Limb (tissue), 2 donors: ENCODE measurements at regions not wholly inside any gene's neighbourhood (a gene's known extent, or its start where the extent isn't known, plus 50 kb on each side); places are given as distances from the start of the nearest gene placed in this dataset.
A peak's percentile ranks its signal among the peaks of the same experiment; 100 is the strongest.

Source experiments
- DNase-seq, 2 donors: peaks; one replicate each; pipeline ENCODE4 v3.0.0-alpha.2; 2016; ENCODE audit errors: extremely low spot score in 2 of 2

DNA sequence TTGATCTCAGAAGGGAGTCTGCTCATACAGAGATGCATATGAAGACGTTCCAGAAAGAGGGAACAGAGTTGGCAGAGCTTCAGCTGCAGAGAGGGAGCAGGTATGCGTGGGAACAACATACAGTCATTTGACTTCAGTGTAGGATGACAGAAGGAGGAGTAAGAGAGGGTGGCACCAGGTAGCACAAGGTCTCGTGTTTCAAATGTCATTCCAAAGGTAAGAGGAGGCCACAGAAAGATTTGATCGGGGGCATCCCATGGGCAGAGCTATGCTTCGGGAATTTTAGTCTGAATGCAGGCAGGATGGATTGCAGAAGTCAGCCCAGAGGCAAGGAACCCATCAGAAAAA, 367.1 kb downstream of the CDK5RAP2 start:
- DNase-seq, result no peak

DNA sequence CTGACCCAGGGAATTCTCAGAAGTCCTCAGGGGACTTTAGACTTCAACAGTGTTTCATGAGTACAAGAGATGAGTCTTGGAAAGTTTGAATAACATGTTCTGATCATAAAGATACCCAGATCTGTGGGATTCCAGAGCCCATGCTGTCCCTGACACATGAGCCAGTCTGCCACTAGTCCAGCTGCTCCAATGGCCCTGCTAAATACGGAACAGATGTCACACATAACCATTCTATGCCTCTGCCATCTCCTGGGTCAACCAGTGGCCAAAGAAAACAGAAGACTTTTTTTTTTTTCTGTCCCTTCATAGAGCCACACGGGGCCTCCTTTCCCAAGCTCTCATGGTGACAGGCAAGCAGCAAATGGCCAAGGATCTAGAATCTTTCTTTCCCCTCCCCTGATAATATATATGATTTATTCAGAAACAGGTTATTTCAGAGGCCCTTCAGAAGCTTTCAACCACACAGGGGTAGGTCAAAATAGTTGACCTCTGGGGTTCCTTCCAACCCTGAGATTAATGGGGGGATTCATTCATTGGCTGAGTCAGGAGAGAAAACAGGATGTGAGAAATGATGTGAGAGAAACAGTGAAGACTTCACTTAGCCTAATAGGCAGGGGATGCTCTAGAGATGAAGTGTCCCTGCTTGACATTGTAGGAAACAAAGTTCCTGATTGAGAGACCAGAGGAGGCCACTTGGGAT, 367.7 kb downstream of the CDK5RAP2 start:
- no peak for DNase-seq

DNA sequence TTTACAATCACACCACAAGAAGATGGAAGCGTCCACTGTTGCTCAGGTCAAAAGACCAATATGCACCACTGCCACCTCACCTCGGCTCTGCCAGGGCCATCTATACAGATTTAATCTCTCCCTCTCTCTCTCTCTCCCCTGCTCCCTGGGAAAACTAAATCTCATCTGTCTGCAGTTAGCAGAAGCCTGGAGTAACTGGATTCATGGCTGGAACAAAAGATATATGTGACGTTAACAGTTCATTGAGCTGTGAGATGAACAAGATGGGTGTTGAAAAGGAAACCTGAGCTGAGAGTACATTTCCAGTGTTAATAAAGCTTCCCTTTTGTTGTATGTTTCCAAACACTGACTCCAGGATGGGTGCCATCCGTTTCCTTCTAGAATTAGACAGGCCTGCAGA, 369.7 kb downstream of the CDK5RAP2 start:
- no peak for DNase-seq

DNA sequence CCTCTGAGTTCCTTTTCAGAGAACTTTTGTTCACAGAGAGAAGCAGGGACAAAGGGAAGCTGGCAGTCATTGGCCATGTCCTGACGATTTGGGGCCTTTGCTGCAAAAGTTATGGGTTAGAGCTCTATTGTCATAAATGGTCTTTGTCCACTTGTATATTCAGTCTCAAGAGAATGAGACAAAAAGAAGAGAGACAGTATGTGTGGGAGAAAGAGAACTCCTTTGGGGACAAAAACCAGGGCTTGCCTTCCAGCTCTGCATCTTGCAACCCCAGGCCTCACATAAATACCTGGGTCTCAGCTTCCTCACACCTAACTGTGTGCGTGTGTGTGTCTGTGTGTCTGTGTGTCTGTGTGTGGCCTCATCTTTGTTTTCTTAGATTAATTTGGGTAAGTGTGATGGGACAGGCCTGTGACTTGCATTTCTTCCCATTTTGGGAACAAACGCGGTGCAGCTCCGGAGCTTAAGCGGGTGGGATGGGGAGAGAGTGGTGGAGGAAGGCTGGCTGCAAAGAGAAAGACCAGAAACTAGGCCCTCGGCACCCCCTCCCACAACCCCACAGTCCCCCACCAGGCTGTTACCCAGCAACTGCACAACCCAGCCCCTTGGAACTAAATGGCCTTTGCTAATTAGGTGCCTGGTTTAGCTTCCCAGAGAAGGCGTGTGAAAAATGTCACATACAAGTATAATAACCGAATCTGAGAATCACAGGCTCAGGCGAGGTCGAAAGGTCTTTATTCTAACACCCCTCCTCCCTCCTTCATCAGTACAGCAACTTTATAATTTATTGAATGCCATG, 376.9 kb downstream of the CDK5RAP2 start:
- no peak for DNase-seq

DNA sequence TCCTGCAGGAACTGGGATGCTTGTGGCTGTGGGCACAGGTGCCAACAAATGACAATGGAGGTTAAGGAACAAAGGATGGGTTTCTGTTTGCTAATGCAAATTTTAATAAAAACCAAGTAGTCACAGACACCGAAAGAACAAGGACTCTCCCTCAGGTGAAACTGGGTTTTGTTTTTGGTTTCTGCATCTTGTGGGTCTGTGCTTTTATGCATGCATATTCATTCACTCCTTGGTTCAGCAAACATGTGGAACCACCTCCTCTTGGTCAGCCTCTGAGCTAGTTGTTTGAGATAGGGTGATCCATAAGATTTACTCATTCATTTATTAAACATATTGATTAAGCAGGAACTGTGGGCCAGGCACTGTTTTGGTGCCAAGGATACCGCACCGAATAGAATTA, 381.9 kb downstream of the CDK5RAP2 start:
- no peak for DNase-seq

DNA sequence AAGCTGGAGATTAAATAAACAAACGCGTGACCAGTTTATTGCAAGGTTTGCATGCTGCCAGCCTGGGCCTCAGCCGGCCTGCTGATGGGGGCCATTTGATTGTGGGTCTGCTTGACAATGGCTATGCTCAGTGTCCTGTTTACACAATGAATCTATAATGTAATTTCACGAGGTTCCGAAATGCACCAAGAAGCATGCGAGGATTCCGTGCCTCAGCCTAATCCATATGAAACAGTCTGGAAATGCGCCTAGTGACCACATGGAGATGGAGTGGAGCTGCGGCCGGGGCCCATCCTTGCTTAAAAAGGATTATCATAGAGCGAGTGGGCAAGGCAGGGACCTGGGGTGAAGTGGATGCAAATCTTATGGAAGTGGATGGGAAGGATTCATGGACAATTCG, 382.4 kb downstream of the CDK5RAP2 start:
- no peak for DNase-seq

DNA sequence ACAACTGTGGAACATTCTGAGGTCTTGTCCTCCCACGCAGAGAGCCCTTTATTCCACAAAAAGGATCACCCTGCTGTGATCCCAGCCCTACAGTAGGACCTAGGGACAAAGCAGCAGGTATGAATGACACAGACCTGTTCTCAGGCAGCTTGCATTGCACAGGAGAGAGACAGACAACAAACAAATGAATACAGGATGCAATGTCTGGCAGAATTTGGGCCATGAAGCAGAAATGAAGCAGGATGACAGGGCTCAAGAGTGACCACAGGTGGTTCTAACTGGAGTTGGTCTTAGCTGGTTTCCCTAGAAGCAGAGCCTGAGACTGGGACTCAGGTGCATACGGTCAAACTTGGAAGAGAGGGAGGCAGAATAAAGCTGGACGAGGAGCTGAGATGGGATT, 388.8 kb downstream of the CDK5RAP2 start:
- DNase-seq, result no peak

DNA sequence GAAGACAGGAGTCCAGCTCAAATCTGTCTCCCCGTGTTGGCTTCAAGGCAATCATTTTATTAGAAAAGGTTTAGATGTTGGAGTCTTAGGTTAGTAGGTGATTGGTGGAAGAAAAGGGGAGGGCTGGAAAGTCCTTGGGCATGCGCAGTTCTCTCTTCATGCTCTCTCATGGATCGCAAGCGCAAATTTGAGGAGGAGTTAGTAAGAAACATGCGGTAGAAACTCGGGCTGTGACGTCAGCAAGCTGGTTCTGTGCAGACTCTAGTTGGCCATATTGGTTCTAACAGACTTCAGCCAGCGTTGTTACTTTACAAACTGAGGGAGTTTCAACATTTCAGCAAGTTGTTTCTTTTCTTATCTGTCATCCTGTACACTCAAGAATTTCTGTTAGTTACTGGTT, 392.2 kb downstream of the CDK5RAP2 start:
- no peak for DNase-seq

DNA sequence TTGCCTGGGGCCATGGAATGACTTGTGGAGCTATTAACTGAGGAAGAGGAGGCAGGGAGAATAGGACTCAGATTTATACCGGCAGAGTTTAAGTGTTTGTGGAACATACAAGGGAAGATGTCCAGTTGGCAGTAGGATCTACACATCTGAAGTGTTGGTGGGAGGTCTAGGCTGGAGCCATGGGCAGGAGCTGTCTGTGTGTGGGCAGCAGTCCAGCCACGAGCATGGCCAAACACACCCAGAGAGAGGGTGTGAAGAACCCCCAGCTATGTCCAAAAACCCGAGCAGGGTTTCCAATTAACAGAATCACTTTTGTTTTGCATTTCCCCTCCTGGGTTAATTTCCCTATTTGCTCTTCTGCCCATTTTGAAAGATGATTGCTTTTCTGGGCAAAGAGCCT, 393.7 kb downstream of the CDK5RAP2 start:
- DNase-seq, result no peak

DNA sequence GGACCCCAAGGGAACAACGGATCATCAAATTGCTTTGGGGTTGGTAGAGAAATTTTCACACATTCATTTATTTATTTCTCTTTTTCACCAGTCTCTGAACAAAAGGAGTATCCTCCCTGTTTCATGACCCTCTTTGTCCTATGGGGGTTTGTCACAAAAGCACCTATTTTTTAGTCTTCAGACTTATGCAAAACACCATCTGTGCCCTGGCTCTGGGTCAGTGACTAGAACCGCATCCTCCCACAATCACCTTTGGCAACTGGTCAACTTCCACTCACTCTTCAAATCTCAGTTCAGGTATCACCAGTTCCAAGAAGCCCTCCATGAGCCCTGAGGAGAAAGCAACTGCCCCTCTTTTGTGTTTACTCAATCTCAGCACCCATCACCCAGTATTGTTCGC, 395.7 kb downstream of the CDK5RAP2 start:
- DNase-seq, result no peak

DNA sequence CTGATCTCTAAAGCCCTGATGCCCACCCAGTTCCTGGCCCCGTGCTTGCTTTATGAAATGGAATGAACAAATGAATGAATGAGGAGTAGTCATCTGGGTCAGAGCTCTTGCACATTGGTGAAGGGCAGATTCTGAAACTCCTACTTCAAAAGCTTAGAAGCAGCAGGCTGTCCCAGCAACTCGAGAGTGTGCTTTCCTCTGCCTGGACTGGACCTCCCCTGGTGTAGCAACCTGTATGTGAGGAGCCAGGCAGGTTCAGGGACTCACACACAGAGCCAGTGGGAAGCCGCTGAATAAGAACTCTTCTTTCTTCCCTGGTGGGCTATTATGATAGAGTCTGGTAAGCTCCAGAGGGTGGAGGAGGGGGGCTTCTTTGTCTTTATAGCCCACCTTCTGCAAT, 396.4 kb downstream of the CDK5RAP2 start:
- DNase-seq, result no peak

DNA sequence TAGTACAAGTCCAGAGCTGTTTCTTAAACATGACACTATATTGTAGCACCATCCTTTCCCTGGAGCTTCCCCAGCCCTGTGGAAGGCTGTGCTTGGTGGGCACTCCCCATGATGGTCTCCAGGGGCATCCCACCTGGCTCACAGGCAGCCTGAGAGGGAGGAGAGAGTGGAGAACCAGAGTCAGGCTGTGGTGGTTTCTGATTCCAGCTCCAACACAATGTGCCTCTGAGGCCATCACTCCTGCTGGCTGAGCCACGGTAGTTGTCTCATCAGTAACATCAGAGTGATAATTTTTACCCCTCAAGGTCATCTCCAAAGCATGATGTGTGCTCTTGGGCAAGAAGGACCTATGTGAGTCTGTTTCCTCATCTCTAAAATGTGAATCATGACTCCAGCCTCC, 398.0 kb downstream of the CDK5RAP2 start:
- no peak for DNase-seq

DNA sequence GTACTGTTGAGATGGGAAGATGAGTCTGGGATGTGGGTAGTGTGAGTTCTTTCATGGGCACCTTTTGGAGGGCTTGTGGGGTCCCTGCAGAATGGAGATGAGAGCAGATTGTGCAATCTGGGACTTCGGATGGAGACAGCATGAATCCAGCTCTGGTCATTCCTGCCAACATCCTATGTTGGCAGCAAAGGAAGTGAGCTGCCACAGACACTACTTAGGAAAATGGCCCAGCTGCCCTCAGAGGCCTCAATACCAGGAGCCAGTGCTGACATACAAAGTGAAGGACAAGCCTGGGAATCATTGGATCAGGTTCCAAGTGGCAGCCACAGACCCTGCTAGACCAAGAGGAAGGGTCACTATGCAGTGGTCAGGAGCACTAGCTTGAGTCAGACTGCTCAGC, 402.8 kb downstream of the CDK5RAP2 start:
- DNase-seq, result no peak

DNA sequence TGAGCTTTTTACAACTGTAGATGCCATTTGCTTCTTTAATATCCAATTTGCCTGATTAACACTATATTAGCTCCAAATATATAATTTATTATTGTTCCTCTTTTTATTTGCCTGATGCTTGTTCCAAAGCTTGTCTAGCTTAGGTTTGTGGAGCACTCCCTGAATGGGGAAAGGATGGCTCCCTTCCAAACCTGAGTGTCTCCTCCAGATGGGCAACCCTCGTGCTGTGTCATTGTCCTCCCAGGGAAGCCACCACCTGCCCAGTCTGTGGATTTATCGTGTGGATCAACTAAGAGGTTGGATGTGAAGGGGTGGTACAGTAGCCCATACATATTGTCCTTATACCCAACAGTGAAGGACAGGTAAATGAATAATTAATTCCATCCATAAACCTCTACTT, 404.9 kb downstream of the CDK5RAP2 start:
- no peak for DNase-seq

DNA sequence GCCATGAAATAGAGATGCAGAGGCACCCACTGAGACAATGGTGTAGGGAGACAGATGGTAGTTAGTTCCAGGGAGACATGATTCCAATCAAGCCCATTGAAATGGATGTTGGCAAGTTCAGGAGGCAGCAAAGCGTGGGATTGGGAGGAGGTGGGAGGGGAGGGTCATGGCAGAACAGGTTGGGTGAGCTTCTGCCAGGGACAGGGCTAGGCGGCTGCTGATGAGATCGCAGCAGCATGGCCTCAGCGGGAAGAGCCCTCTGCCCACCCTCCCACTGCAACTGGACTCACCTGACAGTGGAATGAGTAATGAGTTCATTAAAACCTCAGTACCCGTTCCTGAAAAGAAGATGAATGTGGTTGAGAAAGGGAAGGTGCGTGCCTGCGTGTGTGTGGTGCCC, 418.2 kb downstream of the CDK5RAP2 start:
- no peak for DNase-seq

DNA sequence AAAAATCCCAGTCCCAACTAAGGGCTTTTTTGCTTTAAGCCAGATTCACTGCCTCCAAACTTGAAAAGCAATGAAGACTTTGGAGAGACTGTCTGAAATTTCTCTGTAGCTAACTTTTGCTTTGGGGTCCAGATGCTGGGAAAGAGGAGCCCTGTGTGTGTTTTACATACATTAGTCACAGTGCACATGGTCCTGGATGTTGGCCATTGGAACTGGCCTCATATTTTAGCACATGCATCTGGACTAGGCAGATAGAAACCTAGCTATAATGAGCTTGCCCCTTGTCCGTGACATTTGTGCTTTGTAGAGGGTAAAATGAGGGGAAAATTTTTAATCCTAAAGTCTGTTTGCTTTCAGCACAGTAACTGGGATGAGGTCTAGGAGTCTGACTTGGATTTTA, 421.7 kb downstream of the CDK5RAP2 start:
- no peak for DNase-seq

DNA sequence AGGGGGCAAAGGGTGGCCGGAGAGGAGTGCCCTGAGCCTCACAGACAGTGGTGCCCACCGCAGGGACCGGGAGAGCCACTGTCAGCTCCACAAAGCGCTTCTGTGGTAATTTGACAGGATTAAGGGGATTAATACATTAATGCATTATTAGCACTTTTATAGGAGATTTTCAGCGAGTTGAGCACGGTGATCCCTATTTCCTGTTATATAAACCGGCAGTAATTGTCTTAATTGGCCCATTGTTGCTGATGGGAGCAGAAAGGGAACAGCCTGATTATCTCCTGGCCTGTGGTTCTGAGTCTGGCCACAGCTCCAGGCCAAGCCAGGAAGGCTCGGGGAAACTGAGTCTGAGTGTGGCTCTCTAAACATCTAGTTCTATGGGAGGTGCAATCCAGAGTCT, 423.6 kb downstream of the CDK5RAP2 start:
- no peak for DNase-seq

DNA sequence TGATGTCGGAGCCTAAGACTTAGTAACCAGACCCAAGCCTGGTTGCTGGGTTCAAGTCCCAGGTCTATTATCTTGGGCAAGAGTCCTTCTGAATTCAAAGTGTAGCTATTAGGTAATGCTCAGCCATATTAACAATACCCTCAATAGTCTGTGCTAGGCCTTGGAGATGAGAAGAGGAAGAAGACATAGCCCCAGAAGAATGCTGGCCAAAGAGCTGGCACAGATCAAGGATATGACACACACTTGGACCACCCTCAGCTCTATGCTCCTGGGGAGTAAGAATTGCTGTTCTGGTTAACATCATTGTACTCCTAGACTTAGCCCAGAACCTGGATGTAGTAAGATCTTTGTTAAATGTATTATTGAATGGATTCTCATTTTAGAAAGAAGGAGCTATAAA, 426.7 kb downstream of the CDK5RAP2 start:
- no peak for DNase-seq

DNA sequence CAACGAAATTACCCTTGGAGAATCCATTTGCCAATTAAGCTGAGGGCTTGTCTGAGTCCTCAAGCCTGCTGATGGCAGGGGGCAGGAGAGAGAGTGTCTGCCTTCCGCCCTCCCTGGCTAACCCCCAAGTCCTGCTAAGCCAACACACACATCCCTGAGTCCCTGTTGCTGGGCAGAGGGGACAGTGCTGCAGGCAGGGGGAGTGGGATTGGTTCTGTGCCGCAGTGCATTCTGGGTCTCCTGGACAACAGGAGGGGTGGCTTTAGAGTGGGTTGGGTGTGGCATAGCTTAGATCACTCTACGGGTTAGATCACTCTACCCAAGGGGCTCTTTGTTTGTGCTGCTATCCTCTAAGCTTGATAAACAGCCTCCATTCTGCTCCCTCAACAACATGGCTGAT, 427.7 kb downstream of the CDK5RAP2 start:
- peak; percentile 24 to 62 for DNase-seq

DNA sequence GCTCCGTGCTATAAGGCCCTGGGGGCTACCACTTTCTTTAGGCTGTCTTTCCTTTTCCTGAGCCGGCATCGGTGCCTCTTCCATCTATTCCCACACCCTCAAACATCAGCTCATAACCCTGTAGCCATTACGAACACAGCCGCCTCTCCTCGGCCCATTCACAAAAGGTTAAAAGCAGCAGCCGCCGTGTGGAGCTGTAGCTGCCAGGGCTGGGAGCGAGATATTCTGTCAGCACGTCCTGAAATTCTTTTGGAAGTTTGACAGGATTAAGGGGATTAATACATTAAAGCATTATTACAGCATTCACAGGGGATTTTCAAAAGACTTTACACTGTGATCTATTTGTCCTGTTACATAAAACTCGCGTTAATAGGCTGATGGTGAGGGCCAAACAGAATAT, 428.2 kb downstream of the CDK5RAP2 start:
- DNase-seq, result no peak

DNA sequence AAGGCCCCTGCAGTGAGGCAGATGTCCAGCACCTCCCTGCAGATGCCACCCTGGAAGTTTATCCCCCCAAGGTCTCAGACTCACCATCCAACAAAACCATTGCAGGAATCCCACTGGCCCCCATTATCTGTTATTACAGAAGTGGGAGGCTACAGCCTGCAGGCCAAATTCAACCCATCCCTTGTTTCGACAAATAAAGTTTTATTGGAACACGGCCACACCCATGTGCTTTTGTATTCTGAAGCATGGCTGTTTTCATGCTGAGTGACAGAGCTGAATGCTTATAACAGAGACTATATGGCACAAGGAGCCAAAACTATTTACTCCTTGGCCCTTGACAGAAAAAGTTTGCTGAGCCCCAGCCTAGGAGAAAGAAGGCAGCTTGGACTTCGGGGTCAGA, 428.8 kb downstream of the CDK5RAP2 start:
- DNase-seq, result no peak

DNA sequence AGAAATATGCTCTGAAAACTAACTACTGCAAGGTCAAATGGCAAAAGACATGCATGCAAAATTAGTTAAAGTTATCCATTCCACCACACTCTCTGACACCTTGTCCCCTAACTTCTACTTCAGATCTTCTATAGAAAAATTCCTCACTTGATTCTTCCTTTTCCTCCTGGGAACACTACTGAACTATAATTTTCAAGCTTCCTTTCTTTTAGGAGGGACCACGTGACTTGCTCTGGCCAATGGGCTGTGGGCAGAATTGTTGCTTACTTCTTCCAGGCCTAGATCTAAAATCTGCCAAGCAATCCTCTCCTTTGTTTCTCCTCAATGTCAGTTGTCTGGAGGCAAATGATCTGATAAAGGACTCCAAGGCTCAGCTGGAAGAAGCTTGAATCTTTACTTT, 441.0 kb downstream of the CDK5RAP2 start:
- DNase-seq, result no peak

DNA sequence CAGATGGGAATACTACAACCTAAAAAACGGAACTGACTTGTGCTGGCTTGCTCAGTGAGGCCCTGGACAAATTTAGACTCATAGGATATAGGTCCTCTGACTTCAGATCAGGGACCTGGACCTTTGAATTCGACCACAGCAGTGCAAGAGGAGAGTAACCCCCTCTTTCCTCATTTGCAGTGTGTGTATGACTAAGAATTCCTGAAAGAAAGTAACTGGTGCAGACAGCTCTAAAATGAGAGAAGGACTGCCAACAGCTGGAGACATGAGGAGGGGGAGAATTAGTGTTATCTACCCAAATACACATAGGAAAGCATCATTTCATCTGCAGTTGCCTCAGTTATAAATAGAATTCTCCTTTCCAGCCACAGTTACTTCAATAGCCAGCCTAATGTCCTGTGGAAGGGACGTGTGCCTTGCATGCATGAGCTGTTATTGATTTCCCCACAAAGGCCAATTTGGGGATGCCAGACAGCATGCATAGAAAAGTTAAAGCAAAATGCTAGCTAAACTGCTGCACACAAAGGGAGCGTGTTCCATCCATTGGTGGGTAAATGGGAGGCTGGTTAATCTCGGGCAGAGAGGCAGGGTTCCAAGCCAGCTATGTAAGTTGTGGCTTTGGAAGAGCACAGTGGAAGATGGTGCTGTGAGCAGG, 442.7 kb downstream of the CDK5RAP2 start:
- DNase-seq, result no peak
